OCI-LY7 (cell line): ENCODE measurements at regions not wholly inside any gene's neighbourhood (a gene's known extent, or its start where the extent isn't known, plus 50 kb on each side); places are given as distances from the start of the nearest gene placed in this dataset.

Experiments used
- BruUV-seq: library from RNA; stranded (reverse); fragments of 400-500 nt; replicated peaks from 2 replicates; lab custom pipeline; 2021; lab: Mats Ljungman, UMichigan
- CTCF ChIA-PET: fragments of 300-600 bp; sonication (Branson Sonifier 250); formaldehyde crosslinking; loops from one replicate; lab custom pipeline; 2022; ENCODE audit warnings: antibody characterized with exemption; ENCODE audit not compliant: unreplicated experiment; lab: Charles Lee
- POLR2A ChIA-PET: fragments of 300-600 bp; sonication (Branson Sonifier 250); formaldehyde crosslinking; loops from one replicate; lab custom pipeline; 2022; ENCODE audit warnings: antibody characterized with exemption; lab: Charles Lee
- DNase-seq: peaks from one replicate; pipeline ENCODE4 v3.0.0-alpha.2; 2015; ENCODE audit warnings: low spot score
- H2AFZ ChIP-seq: fragments of 200-600 bp; sonication (generic), shearing (Covaris generic); 2 replicates; pipeline ENCODE4 v1.6.1; 2014; ENCODE audit warnings: mild to moderate bottlenecking, antibody characterized with exemption, low read length, moderate library complexity
- H3K27ac ChIP-seq: fragments of 200-600 bp; sonication (generic); 2 replicates; pipeline ENCODE4 v1.5.1; 2014; ENCODE audit warnings: mixed run types, low read depth, mild to moderate bottlenecking, moderate library complexity, low read length, inconsistent platforms; ENCODE audit not compliant: poor library complexity, severe bottlenecking
- H3K36me3 ChIP-seq: fragments of 200-600 bp; sonication (generic); 2 replicates; pipeline ENCODE4 v1.6.1; 2014; ENCODE audit warnings: mild to moderate bottlenecking, antibody characterized with exemption, low read length, moderate library complexity, mixed read lengths; ENCODE audit not compliant: insufficient read depth
- H3K4me1 ChIP-seq: fragments of 200-600 bp; sonication (generic); 2 replicates; pipeline ENCODE4 v1.5.1; 2014; ENCODE audit warnings: mild to moderate bottlenecking, low read length; ENCODE audit not compliant: insufficient read depth, poor library complexity, severe bottlenecking
- H3K4me2 ChIP-seq: fragments of 200-600 bp; sonication (generic); 2 replicates; pipeline ENCODE4 v1.6.1; 2014; ENCODE audit warnings: mild to moderate bottlenecking, low read length
- H3K4me3 ChIP-seq: fragments of 200-600 bp; sonication (generic); 2 replicates; pipeline ENCODE4 v1.5.1; 2014; ENCODE audit warnings: mild to moderate bottlenecking, low read depth, low read length; ENCODE audit not compliant: poor library complexity, severe bottlenecking
- H3K79me2 ChIP-seq: fragments of 200-600 bp; sonication (generic); 2 replicates; pipeline ENCODE4 v1.6.1; 2016; ENCODE audit warnings: low read depth, mild to moderate bottlenecking, low read length, moderate library complexity, mixed read lengths; ENCODE audit not compliant: insufficient read depth
- H3K9me2 ChIP-seq: fragments of 200-600 bp; sonication (generic); 2 replicates; pipeline ENCODE4 v1.6.1; 2016; ENCODE audit warnings: mild to moderate bottlenecking, low read length, mixed read lengths; ENCODE audit not compliant: insufficient read depth
- H3K9me3 ChIP-seq: fragments of 200-600 bp; sonication (generic); 2 replicates; pipeline ENCODE4 v1.6.1; 2014; ENCODE audit warnings: mild to moderate bottlenecking, mixed run types, low read length, mixed read lengths
- H4K20me1 ChIP-seq: fragments of 200-600 bp; sonication (generic); 2 replicates; pipeline ENCODE4 v1.6.1; 2014; ENCODE audit warnings: mild to moderate bottlenecking, antibody characterized with exemption, low read length, moderate library complexity, mixed read lengths; ENCODE audit not compliant: insufficient read depth
- CTCF ChIP-seq: fragments of 200-600 bp; sonication (generic); conservative IDR thresholded peaks from 2 replicates; pipeline ENCODE4 v1.5.1; 2014; ENCODE audit warnings: mild to moderate bottlenecking, antibody characterized with exemption, low read length, moderate library complexity, mixed read lengths
- EZH2phosphoT487 ChIP-seq: fragments of 200-600 bp; sonication (generic); IDR thresholded peaks from 2 replicates; pipeline ENCODE4 v1.6.1; 2018; ENCODE audit warnings: low read depth, borderline replicate concordance, mild to moderate bottlenecking, mixed run types, antibody characterized with exemption, low read length, moderate library complexity, mixed read lengths
- intact Hi-C: fragments of 100-400 bp; cut with micrococcal nuclease; formaldehyde crosslinking; loops from one replicate; pipeline ENCODE4 v1.10.0; 2022; ENCODE audit not compliant: unreplicated experiment

- Histone ChIP-seq H3K27ac (no peak overlapping the region), H4K20me1 (no peaks in the 10 kb centered on the region), H2AFZ (no peak overlapping the region), H3K4me3 (no peak overlapping the region), H3K4me1 (no peaks in the 10 kb centered on the region), H3K79me2 (no peaks in the 10 kb centered on the region), H3K36me3 (no peaks in the 10 kb centered on the region), H3K9me2 (no peaks in the 10 kb centered on the region), H3K4me2 (no peak overlapping the region), H3K9me3 (no peaks in the 10 kb centered on the region)
- TF ChIP-seq EZH2phosphoT487 (no peak), CTCF (no peak)
- ChIA-PET POLR2A (interaction anchor here (0.7 kb wide), 1 partner anchor 189 kb away, joined by 3 read pairs; no protein-coding TSS in a partner anchor), CTCF (no interaction called here)
- no TSS peak for BruUV-seq
- no peak for DNase-seq
- intact Hi-C loops = no loop called here
These were observed 160.8 kb downstream of the COL6A3 start for GRCh38 chr2:237253046-237253702.

- BruUV-seq = no TSS peak
- H3K9me3 ChIP-seq = no peaks in the 10 kb centered on the region
- intact Hi-C loops = no loop called here
- no peaks in the 10 kb centered on the region for H4K20me1 ChIP-seq
- H3K36me3 ChIP-seq = no peaks in the 10 kb centered on the region
- ChIA-PET POLR2A (interaction anchor here (0.6 to 1.1 kb wide), 3 partner anchors 50 to 1261 kb away, joined by 3 read pairs; no protein-coding TSS in a partner anchor), CTCF (no interaction called here)
- H3K9me2 ChIP-seq = no peaks in the 10 kb centered on the region
- no peak for DNase-seq
- no peaks in the 10 kb centered on the region for H3K79me2 ChIP-seq
- H3K4me2 ChIP-seq = no peak overlapping the region
- no peak for TF ChIP-seq CTCF
- no peak for TF ChIP-seq EZH2phosphoT487
- H3K4me3 ChIP-seq = no peak overlapping the region
- no peak overlapping the region for H3K27ac ChIP-seq
- no peak overlapping the region for H2AFZ ChIP-seq
- H3K4me1 ChIP-seq = no peaks in the 10 kb centered on the region
These were observed 159.5 kb downstream of the COL6A3 start for GRCh38 chr2:237254369-237254861.
